ENCODE measurements at regions not wholly inside any gene's neighbourhood (a gene's known extent, or its start where the extent isn't known, plus 50 kb on each side); places are given as distances from the start of the nearest gene placed in this dataset.

DNA sequence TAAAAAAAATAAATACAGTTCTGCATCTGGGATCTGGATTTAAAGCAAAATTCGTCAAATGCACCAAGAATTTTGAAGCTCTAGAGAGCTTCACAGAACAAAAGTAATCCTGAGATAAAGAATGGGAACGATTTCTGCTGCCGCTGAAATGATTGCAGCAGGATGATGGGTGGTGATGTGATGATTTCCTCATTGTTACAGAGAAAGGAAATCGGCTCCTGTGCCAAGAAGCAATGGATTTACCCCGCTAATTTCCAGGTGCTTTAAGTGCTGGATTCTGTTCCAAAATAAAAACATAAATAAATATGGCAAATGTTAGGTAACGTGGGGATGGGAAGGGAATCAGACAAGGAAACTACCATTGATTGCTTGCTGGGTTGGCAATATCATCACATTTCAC lies 1067.9 kb upstream of the MAP3K7 start:
- H3K9ac ChIP-seq (replicated peaks in 1 of 4; ENCODE audit: extremely low read depth in 1 of 4, low read depth in 3 of 4, low read length in 3 of 4) = no peak overlapping the region
- no peak overlapping the region for H2BK15ac ChIP-seq (ENCODE audit: low read length)
- H3K4me1 ChIP-seq (replicated peaks in 1 of 4; ENCODE audit: control insufficient read depth in 3 of 4, insufficient read depth in 4 of 4, low read length in 3 of 4) = peaks cover 5 to 15% (median 10%) of the 10 kb centered on the region in 4 experiments; a peak in 6 of 7 replicates
- no peak overlapping the region for H3K27ac ChIP-seq (ENCODE audit: low read depth, low read length)
- H3K23me2 ChIP-seq (ENCODE audit: low read depth, low read length) = no peaks in the 10 kb centered on the region
- H2AK5ac ChIP-seq (ENCODE audit: low read depth, low read length) = no peak overlapping the region
- no peak overlapping the region for H3K4ac ChIP-seq (replicated peaks; ENCODE audit: insufficient read length, low read depth, low read length)
- DNase-seq (ENCODE audit: low read depth in 1 of 2, low spot score in 2 of 2) (no peak), FAIRE-seq (no peak)
- no peak overlapping the region for H2BK120ac ChIP-seq (replicated peaks; ENCODE audit: low read depth, low read length)
- no peaks in the 10 kb centered on the region for H4K20me1 ChIP-seq (replicated peaks in 1 of 2; ENCODE audit: control insufficient read depth in 1 of 2, insufficient read depth in 2 of 2, low read length in 2 of 2)
- peak overlapping the region; percentile 29; the same call in 1 of the 2 replicates for H2BK12ac ChIP-seq (ENCODE audit: low read depth, low read length)
- H2BK20ac ChIP-seq (ENCODE audit: low read length) = peak overlapping the region; percentile 77; the same call in 1 of the 2 replicates
- 78% methylated on average over 6 of the region's 6 CpGs; no CpG with 5 or more reads in 1 of the 2 experiments for WGBS, 2 experiments (ENCODE audit: extremely low coverage in 1 of 2, insufficient coverage in 1 of 2, insufficient read length in 1 of 2, insufficient replicate concordance in 2 of 2, low coverage in 1 of 2, low lambda C conversion rate in 2 of 2, missing lambda C conversion rate in 1 of 2)
- no peak overlapping the region for H4K5ac ChIP-seq (ENCODE audit: insufficient read length, low read depth, low read length)
- peak overlapping the region in 1 of 2 experiments; percentile 64; a peak in 3 of 4 replicates for H3K4me2 ChIP-seq (ENCODE audit: insufficient read depth in 1 of 2, low read depth in 2 of 2, low read length in 2 of 2)
- no peak for TF ChIP-seq TAF1 (IDR thresholded peaks at IDR 0.05; ENCODE audit: low read depth, low read length)
- no peak for TF ChIP-seq PHF8 (conservative IDR thresholded peaks at IDR 0.05; ENCODE audit: low read depth, low read length)
- TF ChIP-seq HDAC6 (IDR thresholded peaks at IDR 0.05; ENCODE audit: low read depth, low read length) = no peak
- no peak for TF ChIP-seq CEBPB (IDR thresholded peaks at IDR 0.05; ENCODE audit: low read depth, low read length)
- TF ChIP-seq RFX5 (IDR thresholded peaks at IDR 0.05; ENCODE audit: borderline replicate concordance, low read depth, low read length) = no peak
- ChIA-PET POLR2A (ENCODE audit: partially characterized antibody) (interaction anchor here (1.3 kb wide), 1 partner anchor 19 kb away, joined by 3 read pairs; no protein-coding TSS in a partner anchor), CTCF (ENCODE audit: partially characterized antibody) (interaction anchor here (1.2 to 1.5 kb wide), 3 partner anchors 9 to 713 kb away, joined by 3 to 6 read pairs (median 4); no protein-coding TSS in a partner anchor)
- H3K4me3 ChIP-seq (ENCODE audit: extremely low read depth in 1 of 4, insufficient read depth in 2 of 4, low read depth in 3 of 4, low read length in 4 of 4) = peak overlapping the region in 1 of 4 experiments; percentile 41; a peak in 1 of 8 replicates
- H3K9me3 ChIP-seq (ENCODE audit: insufficient read depth in 2 of 2, low read depth in 1 of 2, low read length in 1 of 2) = no peaks in the 10 kb centered on the region
- H3K79me1 ChIP-seq (ENCODE audit: low read depth, low read length) = no peaks in the 10 kb centered on the region
- H3K27me3 ChIP-seq (replicated peaks in 1 of 4; ENCODE audit: control insufficient read depth in 3 of 4, extremely low read depth in 1 of 4, insufficient read depth in 3 of 4, low read length in 3 of 4) = no peaks in the 10 kb centered on the region
- H2BK5ac ChIP-seq (ENCODE audit: low read depth, low read length) = no peak overlapping the region
- H3K79me2 ChIP-seq (ENCODE audit: control insufficient read depth in 1 of 2, insufficient read depth in 2 of 2, low read length in 2 of 2) = no peaks in the 10 kb centered on the region
- no peak overlapping the region for H3K56ac ChIP-seq (replicated peaks; ENCODE audit: insufficient read length, low read depth, low read length)
- H2AFZ ChIP-seq (ENCODE audit: low read length) = peak overlapping the region; percentile 90
- H4K8ac ChIP-seq (ENCODE audit: extremely low read depth, insufficient read depth, low read length) = no peak overlapping the region
- H4K91ac ChIP-seq (replicated peaks; ENCODE audit: insufficient read length, low read length) = no peak overlapping the region
- peak overlapping the region; percentile 55 for H3K18ac ChIP-seq (ENCODE audit: extremely low read depth, low read length)
- H3K14ac ChIP-seq (ENCODE audit: insufficient read length) = no peak overlapping the region
- H3K23ac ChIP-seq (ENCODE audit: insufficient read length) = no peak overlapping the region
- H3K36me3 ChIP-seq (ENCODE audit: control insufficient read depth in 2 of 4, insufficient read depth in 4 of 4, low read length in 3 of 4) = no peaks in the 10 kb centered on the region

All from H1 (cell line).